Ammon's horn (tissue), 1 donor: ENCODE measurements at regions not wholly inside any gene's neighbourhood (a gene's known extent, or its start where the extent isn't known, plus 50 kb on each side); places are given as distances from the start of the nearest gene placed in this dataset.

ENCODE experiments used
- DNase-seq: peaks from one replicate; pipeline ENCODE4 v3.0.0-alpha.2; 2016; ENCODE audit warnings: low spot score

DNA sequence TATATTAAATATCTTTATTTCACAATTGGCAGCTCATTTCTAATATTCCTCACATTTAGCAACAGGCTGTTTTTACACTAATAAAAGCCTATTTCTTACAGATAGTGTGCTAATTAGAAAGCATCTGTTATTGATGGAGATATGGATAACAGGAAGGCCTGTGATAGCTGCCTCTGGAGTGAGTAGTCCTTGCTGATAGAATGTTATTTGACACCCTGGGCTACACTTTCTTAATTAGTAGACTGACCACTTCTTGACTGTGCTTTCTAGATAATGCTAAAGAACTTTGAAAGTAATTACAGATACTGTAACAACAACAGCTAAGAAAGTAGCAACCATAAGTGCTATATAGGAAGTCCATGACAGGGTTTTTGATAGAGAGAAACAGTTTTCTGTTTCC, 554.3 kb downstream of the DIAPH3 start:
- no peak for DNase-seq
